ENCODE measurements at regions not wholly inside any gene's neighbourhood (a gene's known extent, or its start where the extent isn't known, plus 50 kb on each side); places are given as distances from the start of the nearest gene placed in this dataset.
"Not testable (repeated sequence)": the region's sequence is repeated elsewhere in the genome, so short reads cannot be mapped to it uniquely, and the experiment has no call there.

- ChIA-PET POLR2A (no interaction called here), CTCF (no interaction called here)
Observed at GRCh38 chr10:2619472-2619871, 447.9 kb upstream of the PFKP start.

GRCh38 chr10:2618690-2619089, 448.7 kb upstream of the PFKP start:
- ChIA-PET POLR2A (no interaction called here), CTCF (no interaction called here)

GRCh38 chr10:2616215-2616614, 451.1 kb upstream of the PFKP start:
- CTCF ChIA-PET, result no interaction called here

GRCh38 chr10:2611603-2612002, 455.7 kb upstream of the PFKP start:
- POLR2A ChIA-PET, result no interaction called here
- CTCF ChIA-PET, result no interaction called here

More at GRCh38 chr10:2616215-2616614, 451.1 kb upstream of the PFKP start:
- POLR2A ChIA-PET, result no interaction called here

- CTCF ChIA-PET, result no interaction called here
- POLR2A ChIA-PET, result no interaction called here
Observed at GRCh38 chr10:2610946-2611345, 456.4 kb upstream of the PFKP start.

- CTCF ChIA-PET, result no interaction called here
- POLR2A ChIA-PET, result no interaction called here
Observed at GRCh38 chr10:2604891-2605290, 462.5 kb upstream of the PFKP start.

GRCh38 chr10:2599571-2599970, 467.8 kb upstream of the PFKP start:
- POLR2A ChIA-PET, result no interaction called here
- CTCF ChIA-PET, result no interaction called here

- CTCF ChIA-PET, result no interaction called here
Observed at GRCh38 chr10:2592360-2593160, 474.8 kb upstream of the PFKP start.

GRCh38 chr10:2589196-2589595, 478.2 kb upstream of the PFKP start:
- POLR2A ChIA-PET, result no interaction called here
- CTCF ChIA-PET, result no interaction called here

More at GRCh38 chr10:2592360-2593160, 474.8 kb upstream of the PFKP start:
- POLR2A ChIA-PET, result no interaction called here

- POLR2A ChIA-PET, result no interaction called here
- CTCF ChIA-PET, result no interaction called here
Observed at GRCh38 chr10:2584385-2584784, 483.0 kb upstream of the PFKP start.

GRCh38 chr10:2576892-2577291, 490.5 kb upstream of the PFKP start:
- ChIA-PET POLR2A (no interaction called here), CTCF (no interaction called here)

- POLR2A ChIA-PET, result no interaction called here
- CTCF ChIA-PET, result no interaction called here
Observed at GRCh38 chr10:2575460-2575859, 491.9 kb upstream of the PFKP start.

- ChIA-PET POLR2A (no interaction called here), CTCF (no interaction called here)
Observed at GRCh38 chr10:2572611-2573010, 494.7 kb upstream of the PFKP start.

GRCh38 chr10:2556883-2557282, 510.5 kb upstream of the PFKP start:
- ChIA-PET POLR2A (no interaction called here), CTCF (no interaction called here)

GRCh38 chr10:2548071-2548470, 519.3 kb upstream of the PFKP start:
- ChIA-PET POLR2A (no interaction called here), CTCF (no interaction called here)

GRCh38 chr10:2547606-2548005, 519.7 kb upstream of the PFKP start:
- POLR2A ChIA-PET, result no interaction called here

GRCh38 chr10:2546894-2547293, 520.5 kb upstream of the PFKP start:
- POLR2A ChIA-PET, CTCF ChIA-PET: not testable (repeated sequence)

More at GRCh38 chr10:2547606-2548005, 519.7 kb upstream of the PFKP start:
- CTCF ChIA-PET, result no interaction called here

- ChIA-PET POLR2A (no interaction called here), CTCF (no interaction called here)
Observed at GRCh38 chr10:2543974-2544373, 523.4 kb upstream of the PFKP start.

GRCh38 chr10:2543142-2543886, 524.0 kb upstream of the PFKP start:
- CTCF ChIA-PET, result interaction anchor here (0.6 kb wide), 1 partner anchor 241 kb away, joined by 3 read pairs; no protein-coding TSS in a partner anchor
- POLR2A ChIA-PET, result no interaction called here

GRCh38 chr10:2541176-2541575, 526.2 kb upstream of the PFKP start:
- CTCF ChIA-PET, result no interaction called here
- POLR2A ChIA-PET, result no interaction called here

- ChIA-PET POLR2A (no interaction called here), CTCF (no interaction called here)
Observed at GRCh38 chr10:2529945-2530344, 537.4 kb upstream of the PFKP start.

- CTCF ChIA-PET, result no interaction called here
- POLR2A ChIA-PET, result no interaction called here
Observed at GRCh38 chr10:2525781-2526180, 541.6 kb upstream of the PFKP start.
